Hematopoietic multipotent progenitor cell treated with erythropoietin and hydrocortisone succinate and interleukin-3 and kit ligand, for 15 days (in vitro differentiated cells): ENCODE measurements at regions not wholly inside any gene's neighbourhood (a gene's known extent, or its start where the extent isn't known, plus 50 kb on each side); places are given as distances from the start of the nearest gene placed in this dataset.
"Not testable (repeated sequence)": the region's sequence is repeated elsewhere in the genome, so short reads cannot be mapped to it uniquely, and the experiment has no call there.

Experiments used
- DNase-seq: peaks from one replicate; pipeline ENCODE4 v3.0.0-alpha.2; 2015; ENCODE audit warnings: low spot score

- DNase-seq = no peak
These were observed 640.2 kb upstream of the CAMK1G start for GRCh38 chr1:208943291-208943690.

GRCh38 chr1:208944981-208945451 lies 638.5 kb upstream of the CAMK1G start:
- no peak for DNase-seq

DNA sequence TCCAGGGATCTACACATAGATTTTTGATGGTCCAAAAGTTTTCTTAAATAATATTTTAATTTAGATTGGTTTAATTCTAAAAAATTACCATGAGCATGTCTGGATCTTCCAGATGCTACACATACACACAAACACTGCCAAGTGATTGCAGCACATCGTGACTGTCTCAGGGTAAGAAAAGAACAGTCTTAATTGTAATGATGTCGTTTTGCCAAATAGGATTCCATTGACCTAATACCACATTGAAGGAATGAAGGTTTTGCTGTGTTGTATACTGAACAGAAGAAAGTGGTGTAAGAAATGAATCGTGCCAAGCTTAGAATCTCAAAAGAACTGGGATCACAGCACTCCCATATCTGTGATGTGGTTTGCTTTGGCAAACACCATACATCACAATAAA lies 633.3 kb upstream of the CAMK1G start:
- DNase-seq = no peak

DNA sequence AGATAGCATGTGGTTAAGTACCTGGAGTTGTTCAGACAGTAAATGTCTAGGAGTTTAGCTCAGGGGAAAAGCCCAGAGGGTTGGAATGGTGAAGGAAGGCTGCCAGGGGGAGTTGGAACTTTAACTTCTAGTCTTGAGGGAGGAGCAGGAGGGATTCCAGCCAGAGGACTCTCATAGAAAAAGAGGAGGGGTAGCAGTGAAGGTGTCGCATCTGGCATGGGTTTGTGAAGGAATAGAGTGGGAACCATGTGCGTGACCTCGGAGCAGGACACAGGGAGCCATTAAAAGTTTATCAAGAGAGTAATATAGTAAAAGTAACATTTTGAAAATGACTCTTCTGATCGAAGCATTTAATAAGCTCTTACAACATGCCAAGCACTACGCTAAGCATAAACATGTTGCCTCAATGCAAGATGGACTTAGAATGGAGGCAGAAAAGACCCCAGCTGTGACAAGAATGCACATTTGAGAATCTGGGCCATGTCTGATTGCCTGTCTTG lies 632.4 kb upstream of the CAMK1G start:
- DNase-seq = no peak

- DNase-seq = no peak
These were observed 631.6 kb upstream of the CAMK1G start for GRCh38 chr1:208951908-208952307.

DNA sequence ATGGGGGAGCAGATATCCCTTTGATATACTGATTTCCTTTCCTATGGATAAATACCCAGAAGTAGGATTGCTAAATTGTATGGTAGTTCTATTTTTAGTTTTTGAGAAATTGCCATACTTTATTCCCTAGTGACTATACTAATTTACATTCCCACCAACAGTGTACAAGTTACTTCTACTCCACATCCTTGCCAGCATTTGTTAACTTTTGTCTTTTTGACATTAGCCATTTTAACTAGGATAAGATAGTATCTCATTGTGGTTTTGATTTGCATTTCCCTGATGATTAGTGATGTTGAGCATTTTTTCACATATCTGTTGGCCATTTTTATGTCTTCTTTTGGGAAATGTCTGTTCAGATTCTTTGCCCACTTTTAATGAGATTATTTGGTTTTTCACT lies 620.6 kb upstream of the CAMK1G start:
- DNase-seq = no peak

- no peak for DNase-seq
These were observed 618.2 kb upstream of the CAMK1G start for GRCh38 chr1:208965351-208965750.

DNA sequence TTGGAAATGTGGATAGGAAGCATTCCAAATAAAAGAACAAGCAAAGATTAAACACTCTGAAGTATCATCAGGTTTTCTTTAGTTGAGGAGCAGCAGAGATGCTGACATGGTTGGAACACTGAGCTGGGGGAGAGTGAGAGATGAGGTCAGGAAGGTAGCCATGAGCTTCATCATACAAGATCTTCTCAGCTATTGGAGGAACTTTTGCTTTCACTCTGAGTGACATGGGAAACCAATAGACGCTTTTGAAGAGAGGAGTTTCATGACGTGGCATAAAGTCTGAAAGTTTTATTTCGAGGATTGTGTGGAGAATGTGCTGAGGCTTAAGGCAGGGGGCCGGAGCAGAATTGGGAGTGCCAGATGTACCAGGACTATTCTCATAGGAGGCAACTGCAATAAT lies 616.2 kb upstream of the CAMK1G start:
- no peak for DNase-seq

DNA sequence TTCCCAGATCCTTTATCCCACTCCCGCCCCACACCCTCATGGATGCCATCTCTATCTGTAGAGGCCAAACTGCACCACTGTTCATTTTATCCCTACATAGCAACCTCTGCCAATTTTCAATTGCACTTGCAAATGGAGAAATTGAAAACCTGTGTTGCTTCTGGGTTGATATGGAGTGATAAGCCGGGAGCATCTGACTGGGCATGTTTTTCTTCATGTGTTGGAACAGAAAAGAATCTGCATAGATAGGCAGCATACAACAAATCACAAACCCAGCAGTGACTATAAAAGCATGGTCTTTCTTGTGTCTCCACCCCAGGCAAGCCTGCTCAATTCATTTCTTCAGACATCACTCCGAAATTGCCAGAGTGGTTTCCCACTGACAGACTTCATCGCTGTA lies 608.8 kb upstream of the CAMK1G start:
- no peak for DNase-seq

DNA sequence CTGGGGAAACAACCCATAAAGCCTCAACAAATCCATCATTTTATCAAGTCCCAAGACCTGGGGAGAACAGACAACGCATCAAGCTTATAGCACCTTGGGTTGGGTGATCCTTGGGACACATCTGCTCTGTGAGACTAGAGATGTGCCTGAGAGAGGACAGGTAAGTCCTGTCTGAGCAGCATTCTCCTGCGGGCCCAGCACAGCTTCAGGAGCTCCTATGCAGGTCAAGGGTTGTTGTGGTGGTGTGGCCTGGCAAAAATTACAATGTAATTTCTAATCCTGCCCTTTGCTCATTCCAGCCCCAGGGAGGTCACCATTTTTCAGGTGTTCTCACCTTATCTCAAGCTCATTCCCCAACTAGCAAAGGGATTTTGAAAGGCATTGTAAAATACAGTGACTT lies 608.1 kb upstream of the CAMK1G start:
- DNase-seq = no peak

GRCh38 chr1:208977012-208977411 lies 606.5 kb upstream of the CAMK1G start:
- DNase-seq = no peak

- no peak for DNase-seq
These were observed 605.8 kb upstream of the CAMK1G start for GRCh38 chr1:208977638-208978256.

DNA sequence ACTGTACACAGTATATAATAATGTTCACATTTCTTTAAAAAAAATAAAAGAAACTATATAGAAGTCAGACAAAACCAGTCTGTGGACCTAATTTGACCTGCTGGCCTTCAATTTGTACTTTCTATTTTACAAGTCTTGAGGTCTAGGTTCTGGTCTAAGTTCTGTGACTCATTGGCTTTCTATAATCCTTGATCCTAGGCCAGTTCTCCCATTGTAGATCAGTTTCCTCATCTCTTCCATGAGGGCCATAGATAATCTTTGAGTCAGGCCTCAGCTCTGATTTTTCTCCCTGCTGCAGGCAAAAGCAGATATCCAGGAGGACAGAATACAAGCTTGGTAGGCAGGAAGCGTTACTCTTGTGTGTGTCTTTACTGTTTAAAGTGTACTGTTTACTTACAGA lies 603.7 kb upstream of the CAMK1G start:
- DNase-seq = no peak

GRCh38 chr1:208980605-208981004 lies 602.9 kb upstream of the CAMK1G start:
- DNase-seq = no peak

DNA sequence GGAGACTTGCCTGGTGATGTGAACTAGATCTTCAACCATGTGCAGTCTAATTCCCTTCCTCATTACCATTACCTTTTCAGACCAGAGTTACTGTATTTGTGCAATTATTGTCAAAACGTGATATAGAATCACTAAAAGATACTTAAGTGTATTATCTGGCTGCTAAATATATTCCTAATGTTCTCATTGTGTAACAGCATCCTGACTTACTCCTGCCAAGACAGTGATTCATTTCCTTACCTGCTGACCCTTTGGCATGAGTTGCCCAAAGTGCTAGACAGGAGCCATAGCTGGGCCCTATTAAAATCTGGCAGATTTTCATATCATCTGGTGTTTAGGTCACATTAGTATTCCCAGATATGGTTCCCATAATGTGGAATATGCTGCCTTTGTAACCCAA lies 598.3 kb upstream of the CAMK1G start:
- no peak for DNase-seq

DNA sequence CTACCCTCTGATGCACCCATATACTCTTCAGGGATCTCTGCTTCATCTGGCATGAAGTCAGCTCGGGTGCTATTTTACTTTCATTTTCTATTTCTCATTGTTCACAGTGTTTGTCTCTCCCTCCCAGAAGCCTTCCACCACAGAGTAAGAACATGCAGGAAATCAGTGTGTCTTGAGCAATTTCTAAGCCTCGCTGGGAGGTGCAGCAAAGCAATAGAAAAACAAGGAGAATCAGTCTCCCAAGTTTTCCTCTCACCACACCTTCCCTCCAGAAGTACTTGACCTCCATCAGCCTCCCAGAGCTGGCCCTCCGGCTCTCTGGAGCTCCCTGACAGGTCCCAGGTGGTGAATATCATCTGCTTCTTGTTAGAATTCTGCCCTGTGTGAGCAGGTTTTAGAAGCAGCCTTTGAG lies 594.7 kb upstream of the CAMK1G start:
- DNase-seq = no peak

DNA sequence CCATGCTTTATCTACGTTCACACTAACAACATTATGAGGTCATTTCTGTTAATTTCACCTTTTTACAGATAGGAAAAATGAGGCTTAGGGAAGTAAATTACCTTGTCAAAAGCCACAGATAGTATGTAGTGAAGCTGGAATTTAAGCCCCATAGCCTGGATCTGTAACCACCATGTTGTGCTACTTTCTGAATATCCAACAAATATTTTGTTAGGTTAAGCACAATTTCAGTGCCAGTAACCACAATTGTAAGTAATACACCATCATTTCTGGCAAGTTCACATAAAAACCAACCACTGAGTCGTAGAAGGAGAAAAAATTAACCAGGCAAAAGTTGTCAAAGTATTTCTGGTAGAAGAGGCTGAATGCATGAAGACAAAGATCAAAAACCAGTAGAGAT lies 593.1 kb upstream of the CAMK1G start:
- no peak for DNase-seq

DNA sequence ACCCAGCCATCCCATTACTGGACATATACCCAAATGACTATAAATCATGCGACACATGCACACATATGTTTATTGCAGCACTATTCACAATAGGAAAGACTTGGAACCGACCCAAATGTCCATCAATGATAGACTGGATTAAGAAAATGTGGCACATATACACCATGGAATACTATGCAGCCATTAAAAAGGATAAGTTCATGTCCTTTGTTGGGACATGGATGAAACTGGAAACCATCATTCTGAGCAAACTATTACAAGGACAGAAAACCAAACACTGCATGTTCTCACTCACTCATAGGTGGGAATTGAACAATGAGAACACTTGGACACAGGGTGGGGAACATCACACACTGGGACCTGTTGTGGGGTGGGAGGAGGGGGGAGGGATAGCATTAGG lies 586.5 kb upstream of the CAMK1G start:
- not testable (repeated sequence) for DNase-seq

DNA sequence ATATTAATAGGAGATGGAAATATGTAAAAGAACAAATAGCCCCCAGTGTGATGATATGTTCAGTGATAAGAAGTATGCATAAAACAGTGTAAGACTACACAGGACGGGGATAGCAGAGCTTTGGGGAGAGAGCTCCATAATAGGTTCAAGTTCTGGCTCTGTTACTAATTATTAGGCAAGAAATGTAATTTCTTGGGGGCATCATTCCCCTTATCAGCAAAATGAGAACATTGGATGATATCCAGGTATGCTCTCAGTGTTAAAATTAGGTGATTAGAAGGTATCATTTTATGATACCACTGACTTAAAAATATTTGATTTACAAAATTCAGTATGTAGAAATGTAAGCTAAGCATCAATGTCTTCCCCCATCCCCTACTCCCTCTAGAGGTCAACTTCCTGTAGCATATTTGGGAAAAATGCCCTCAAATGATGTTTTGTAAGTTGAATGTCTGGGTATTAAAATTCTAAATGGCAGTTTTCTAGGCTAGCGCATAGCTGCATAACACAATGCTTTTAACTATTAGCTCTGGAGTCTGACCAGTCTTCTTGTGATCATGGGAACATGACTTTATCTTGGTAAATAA lies 585.7 kb upstream of the CAMK1G start:
- no peak for DNase-seq

- DNase-seq = no peak
These were observed 574.9 kb upstream of the CAMK1G start for GRCh38 chr1:209008586-209008985.

- no peak for DNase-seq
These were observed 572.9 kb upstream of the CAMK1G start for GRCh38 chr1:209010475-209011230.

GRCh38 chr1:209012443-209013196 lies 570.9 kb upstream of the CAMK1G start:
- DNase-seq = no peak

DNA sequence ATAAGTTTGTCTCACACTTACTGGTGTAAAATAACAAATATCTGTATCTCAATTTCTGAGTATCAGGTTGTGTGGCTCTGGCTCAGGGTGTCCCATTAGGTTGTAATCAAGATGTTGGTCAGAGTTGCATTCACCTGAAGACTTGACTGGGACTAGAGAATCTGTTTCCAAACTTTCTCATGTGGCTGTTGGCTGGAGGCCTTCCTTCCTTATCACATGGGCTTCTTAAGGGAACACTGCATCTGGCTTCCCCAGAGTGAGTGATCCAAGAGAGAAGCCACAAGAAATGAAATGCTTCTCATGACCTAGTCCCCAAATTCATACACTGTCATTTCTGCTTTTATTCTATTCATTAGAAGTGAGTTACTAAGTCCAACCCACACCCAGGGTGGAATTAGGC lies 568.4 kb upstream of the CAMK1G start:
- no peak for DNase-seq
